Fibroblast of gingiva (primary cell): ENCODE measurements at regions not wholly inside any gene's neighbourhood (a gene's known extent, or its start where the extent isn't known, plus 50 kb on each side); places are given as distances from the start of the nearest gene placed in this dataset.
"Not testable (repeated sequence)": the region's sequence is repeated elsewhere in the genome, so short reads cannot be mapped to it uniquely, and the experiment has no call there.

Experiments used
- DNase-seq: peaks from one replicate; pipeline ENCODE4 v3.0.0-alpha.2; 2011; ENCODE audit warnings: low read depth

DNA sequence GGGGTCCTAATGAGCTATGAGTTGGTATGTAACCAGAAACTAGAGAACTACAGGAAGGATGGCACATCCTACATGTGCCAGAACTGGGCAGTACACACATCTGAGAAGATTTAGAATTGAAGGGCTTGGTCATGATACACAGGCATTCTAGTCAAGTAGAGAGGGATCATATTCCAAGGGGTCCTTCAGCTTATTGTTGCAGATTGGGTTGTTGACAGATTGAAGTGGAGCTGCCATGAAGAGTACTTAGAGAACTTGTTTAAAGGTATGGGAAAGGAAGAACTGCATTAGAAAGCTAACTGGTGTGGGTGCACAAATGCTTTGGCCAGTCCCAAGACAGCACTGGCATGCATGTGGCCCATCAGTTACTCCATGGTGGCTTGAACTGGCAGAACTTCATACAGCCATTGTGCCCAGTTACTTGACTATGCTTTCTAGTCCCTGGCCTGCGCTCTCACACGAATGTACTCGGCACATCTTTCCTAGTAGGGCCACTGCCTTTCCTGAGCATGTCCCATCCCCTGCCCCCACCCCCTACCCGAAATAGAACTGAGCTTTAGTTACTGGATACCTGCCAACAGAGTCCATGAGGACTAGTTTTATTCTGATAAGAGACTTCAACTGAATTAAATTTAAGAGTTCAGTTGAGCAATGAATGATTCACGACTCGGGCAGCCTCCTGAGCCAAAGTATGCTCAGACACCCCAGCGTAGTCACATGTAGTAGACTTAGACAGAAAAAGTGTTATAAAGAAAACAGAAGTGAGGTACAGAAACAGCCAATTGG is 64.0 kb downstream of the CCNG2 start:
- DNase-seq, result no peak

DNA sequence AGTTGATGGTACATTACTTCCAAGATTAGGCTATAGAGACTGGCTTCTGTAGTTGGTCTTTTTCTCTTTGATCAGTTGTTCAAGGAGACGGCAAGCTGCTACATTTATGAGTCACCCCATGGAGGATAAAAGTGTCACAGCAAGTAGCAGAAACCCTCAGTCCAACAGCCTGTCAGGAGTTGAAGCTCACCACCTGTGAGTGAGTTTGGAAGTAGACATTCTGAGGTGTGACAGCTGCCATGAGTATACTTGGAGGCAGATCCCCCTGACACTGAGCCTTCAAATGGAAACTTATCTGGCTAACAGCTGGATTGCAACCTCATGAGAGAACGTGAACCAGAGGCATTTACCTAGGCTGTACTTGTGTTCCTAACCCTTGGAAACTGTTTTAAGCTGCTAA is 68.0 kb downstream of the CCNG2 start:
- no peak for DNase-seq

DNA sequence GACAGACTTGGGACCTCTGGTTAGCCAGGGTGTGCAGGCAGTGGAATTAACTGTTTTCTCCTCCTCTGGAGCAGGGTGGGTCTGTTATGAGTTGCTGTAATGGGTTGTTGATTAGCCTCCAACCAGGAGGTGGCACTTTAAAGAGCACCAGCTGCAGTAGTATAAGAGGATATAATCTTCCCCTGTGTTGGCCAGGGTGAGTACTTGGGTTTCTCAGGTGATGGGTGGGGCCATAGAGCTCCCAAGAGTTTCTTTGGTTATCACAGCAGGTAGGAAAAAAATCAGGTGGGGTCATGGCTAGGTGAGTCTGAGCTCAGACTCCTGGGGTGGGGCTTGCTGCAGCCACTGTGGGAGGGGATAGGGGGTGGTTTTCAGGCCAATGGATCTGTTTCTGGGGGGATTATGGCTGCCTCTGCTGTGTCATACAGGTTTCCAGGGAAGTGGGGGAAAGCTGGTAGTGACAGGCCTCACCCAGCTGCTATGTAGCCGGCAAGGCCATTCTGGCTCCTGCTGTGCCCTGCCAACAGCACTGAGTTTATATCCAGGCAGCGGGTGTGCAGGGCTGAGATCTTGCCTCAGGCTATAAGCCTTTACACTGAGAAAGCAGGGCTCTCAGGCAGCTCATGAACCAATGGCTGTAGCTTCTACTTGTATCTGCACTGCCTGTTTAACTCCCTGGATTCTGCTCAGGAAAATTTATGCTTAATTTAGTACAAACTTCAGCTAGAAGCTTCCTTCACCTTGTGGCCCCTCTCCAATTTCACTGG is 70.1 kb downstream of the CCNG2 start:
- DNase-seq, result no peak

GRCh38 chr4:77229433-77229832 is 72.4 kb downstream of the CCNG2 start:
- DNase-seq, result no peak

GRCh38 chr4:77232653-77233052 is 75.6 kb downstream of the CCNG2 start:
- DNase-seq, result no peak

DNA sequence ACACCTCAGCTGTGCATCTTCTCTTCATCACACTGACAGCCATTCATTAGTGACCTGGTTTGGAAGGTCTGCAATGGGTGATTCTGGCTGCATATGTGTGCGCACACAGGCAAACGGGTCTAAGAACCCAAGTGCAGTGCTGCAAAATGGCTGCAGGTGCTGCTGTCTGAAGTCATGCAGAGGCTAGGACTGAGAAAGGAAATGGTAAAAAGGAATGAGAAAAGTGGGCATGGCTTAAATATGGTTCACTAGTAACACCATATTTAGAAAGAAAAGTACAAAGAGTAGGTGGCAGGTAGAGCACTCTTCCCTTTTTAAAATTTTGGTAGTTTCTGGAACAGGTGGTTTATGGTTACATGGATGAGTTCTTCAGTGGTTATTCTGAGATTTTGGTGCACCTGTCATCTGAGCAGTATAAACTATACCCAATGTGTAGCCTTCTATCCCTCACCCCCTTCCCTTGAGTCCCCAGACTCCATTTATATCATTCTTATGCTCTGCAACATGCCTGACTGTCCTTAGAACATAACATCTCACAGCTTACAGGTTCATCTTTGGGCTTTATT is 78.4 kb downstream of the CCNG2 start:
- DNase-seq, result no peak

- DNase-seq, result no peak
Measured at GRCh38 chr4:77236806-77237205, 79.8 kb downstream of the CCNG2 start.

- DNase-seq, result peak; percentile 14
Measured at GRCh38 chr4:77240469-77241066, 83.6 kb downstream of the CCNG2 start.

DNA sequence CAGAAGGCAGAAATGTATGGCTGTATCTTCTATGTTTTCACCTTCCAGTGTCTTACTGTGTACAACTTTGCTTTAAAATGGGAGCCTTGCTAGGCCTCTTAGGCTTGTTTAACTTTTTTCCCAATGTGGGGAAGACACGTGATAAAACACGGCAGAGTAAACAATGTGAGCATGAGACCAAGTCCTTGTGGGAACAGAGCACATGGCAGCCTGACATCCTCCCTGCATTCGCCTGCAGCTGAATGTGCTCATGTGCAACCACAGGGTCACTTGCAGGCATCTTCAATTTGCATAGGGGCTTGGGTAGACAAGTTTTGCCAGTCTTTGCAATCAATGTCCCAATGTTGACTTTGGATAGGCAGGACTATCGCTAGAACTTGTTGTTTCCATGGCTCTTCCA is 91.8 kb downstream of the CCNG2 start:
- DNase-seq, result no peak

DNA sequence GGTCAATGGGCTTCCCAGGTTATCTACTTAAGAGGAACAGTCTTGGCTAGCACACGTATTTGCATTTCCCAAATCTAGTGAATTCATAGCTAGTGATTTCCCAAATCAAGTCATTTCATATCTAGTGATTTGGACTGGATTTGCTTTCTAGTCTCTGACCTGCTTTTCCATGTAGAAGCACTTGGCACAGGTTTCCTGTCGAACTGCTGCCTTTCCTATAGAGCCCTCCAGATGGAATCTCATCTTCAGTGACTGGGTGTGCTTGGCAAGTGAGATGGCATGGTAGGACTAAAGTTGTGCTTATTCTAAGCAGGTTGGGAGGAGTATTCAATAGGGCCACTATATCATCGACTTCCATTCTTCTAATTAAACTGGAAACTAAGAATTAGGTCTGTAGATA is 94.7 kb downstream of the CCNG2 start:
- no peak for DNase-seq

GRCh38 chr4:77263247-77263646 is 106.2 kb downstream of the CCNG2 start:
- DNase-seq, result no peak

DNA sequence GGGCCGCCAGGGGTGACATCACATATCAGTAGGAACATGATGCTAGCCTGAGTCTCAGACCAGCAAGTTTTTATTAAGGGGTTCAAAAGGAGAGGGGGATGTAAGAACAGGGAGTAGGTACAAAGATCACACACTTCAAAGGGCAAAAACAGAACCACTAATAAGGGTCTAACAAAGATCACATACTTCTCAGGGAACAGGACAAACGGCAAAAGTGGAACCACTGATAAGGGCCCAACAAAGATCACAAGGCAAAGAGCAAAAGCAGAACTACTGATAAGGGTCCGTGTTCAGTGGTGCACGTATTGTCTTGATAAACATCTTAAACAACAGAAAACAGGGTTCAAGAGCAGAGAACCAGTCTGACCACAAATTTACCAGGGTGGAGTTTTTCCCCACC is 107.0 kb downstream of the CCNG2 start:
- not testable (repeated sequence) for DNase-seq

DNA sequence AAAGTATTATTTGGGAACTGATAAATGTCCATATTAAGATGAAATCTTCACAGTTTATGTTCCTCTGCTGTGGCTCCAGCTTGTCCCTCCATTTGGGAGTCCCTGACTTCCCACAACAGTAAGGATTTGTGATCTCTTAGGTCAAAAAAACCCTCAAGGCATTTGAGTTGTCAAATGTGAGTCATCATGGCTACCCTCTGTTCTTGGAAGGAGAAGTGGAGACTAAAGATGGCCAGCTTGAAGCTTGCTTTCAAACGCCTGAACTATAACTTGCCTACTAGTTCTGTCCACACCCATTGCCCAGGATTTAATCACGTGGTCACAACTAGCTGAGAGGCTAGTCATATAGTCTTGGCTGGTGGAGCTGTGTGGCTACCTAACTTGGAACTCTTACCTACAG is 107.8 kb downstream of the CCNG2 start:
- no peak for DNase-seq

- no peak for DNase-seq
Measured at GRCh38 chr4:77268108-77268507, 111.1 kb downstream of the CCNG2 start.

DNA sequence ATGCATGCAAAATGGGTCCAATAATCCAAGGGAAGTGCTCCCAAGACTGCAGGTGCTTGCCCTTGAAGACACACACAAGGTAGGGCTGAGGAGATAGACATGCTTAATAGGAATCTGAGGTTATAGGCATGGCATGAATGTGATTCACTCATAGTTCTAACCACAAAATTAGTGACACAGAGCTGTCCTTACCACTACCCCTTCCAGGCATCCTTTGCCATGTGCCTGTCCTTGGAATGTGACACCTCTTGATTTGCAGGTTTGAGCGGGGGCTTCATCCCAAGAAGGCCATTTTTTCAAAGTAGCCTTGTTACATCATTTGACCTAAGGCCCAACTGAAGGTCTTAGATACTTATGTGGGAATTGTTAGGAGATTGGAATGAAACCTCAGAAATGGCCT is 112.5 kb downstream of the CCNG2 start:
- DNase-seq, result no peak

DNA sequence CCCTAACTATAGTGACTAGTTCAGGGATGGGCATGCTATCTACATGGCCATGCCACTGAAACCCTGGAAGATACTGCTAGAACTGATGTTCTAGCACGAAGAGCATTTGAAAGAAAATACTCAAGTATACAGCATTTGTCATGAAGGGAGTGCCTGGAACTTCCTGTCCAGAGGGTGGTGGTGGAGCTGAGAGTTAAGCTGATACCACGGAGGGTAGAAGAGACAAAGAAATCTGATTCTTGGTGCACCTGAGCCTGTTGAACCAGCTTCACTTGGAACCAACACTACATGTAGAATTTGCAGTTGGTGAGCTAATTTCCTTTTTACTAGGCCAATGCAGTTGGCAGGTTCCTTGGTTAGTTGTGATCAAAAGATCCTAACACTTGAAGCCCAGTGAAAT is 116.4 kb downstream of the CCNG2 start:
- DNase-seq, result no peak

DNA sequence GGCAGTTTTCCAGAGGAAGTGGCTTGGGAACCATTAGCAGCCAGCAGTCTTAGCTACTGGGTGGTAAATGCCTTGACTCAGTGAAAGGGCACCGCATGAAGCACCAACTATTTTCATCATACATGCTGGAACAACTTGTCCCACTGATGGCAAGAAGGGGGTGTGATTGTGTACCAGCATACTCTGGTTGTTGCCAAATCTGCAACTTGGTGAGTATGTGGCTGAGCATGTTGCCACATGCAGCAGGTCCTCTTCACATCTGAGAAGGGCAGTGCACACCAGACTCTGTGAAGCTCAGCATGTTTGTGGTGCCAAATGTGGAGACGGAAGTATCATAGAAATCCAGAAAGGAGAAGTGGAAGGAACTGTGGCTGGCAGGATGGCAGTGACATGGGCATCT is 122.1 kb downstream of the CCNG2 start:
- DNase-seq, result not testable (repeated sequence)

DNA sequence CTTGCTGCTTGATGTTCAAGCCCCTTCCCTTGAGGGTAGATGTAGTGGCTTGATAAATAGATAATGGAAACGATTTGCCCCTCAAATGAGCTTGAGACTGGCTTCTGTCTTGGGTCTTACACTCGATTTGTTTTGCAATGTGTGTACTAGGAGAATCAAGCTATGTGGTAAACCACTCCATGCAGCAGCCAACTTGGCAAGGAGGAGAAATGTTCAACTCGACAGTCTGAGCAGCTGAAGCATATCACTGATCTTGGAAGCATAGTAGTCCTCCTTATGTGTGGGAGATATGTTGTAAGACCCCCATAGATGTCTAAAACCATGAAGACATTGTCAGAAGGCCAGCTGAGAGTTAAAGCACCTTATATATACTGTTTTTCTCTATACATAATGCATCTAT is 125.3 kb downstream of the CCNG2 start:
- DNase-seq, result no peak

GRCh38 chr4:77284036-77284435 is 127.0 kb downstream of the CCNG2 start:
- no peak for DNase-seq

GRCh38 chr4:77286906-77287305 is 129.9 kb downstream of the CCNG2 start:
- no peak for DNase-seq

- no peak for DNase-seq
Measured at GRCh38 chr4:77293426-77293825, 136.4 kb downstream of the CCNG2 start.

DNA sequence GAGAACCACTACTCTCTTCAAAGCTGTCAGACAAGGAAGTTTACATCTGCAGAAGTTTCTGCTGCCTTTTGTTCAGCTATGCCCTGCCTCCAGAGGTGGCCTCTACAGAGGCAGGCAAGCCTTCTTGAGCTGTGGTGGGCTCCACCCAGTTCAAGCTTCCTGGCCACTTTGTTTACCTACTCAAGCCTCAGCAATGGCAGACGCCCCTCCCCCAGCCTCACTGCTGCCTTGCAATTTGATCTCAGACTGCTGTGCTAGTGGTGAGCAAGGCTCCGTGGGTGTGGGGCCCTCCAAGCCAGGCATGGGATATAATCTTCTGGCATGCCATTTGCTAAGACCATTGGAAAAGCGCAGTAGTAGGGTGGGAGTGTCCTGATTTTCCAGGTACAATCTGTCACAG is 144.0 kb downstream of the CCNG2 start:
- not testable (repeated sequence) for DNase-seq

GRCh38 chr4:77305766-77306165 is 148.8 kb downstream of the CCNG2 start:
- DNase-seq, result no peak
